ENCODE measurements at regions not wholly inside any gene's neighbourhood (a gene's known extent, or its start where the extent isn't known, plus 50 kb on each side); places are given as distances from the start of the nearest gene placed in this dataset.

DNA sequence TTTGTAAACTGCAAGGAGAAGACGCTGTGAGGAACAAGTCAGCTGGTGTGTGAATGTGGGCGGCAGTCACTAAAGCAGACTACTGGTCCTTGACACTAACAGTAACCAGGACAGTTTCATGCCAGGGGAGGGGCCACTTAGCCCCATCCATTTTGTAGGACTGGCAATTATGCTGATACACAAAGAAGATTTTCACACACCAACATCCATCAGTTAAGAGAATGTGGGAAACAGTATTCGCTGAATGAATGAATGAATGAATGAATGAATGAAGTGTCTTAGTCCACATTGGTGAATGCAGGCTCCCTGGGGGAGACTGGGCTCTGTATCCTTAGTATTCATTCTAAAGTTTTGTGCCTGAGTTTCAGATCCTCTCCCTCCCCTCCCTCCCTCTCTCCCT lies 590.4 kb downstream of the BRD1 start:
- TF ChIP-seq, protein P1, sequence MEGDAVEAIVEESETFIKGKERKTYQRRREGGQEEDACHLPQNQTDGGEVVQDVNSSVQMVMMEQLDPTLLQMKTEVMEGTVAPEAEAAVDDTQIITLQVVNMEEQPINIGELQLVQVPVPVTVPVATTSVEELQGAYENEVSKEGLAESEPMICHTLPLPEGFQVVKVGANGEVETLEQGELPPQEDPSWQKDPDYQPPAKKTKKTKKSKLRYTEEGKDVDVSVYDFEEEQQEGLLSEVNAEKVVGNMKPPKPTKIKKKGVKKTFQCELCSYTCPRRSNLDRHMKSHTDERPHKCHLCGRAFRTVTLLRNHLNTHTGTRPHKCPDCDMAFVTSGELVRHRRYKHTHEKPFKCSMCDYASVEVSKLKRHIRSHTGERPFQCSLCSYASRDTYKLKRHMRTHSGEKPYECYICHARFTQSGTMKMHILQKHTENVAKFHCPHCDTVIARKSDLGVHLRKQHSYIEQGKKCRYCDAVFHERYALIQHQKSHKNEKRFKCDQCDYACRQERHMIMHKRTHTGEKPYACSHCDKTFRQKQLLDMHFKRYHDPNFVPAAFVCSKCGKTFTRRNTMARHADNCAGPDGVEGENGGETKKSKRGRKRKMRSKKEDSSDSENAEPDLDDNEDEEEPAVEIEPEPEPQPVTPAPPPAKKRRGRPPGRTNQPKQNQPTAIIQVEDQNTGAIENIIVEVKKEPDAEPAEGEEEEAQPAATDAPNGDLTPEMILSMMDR (IDR thresholded peaks at IDR 0.05; ENCODE audit: low read depth, low read length), result no peak

DNA sequence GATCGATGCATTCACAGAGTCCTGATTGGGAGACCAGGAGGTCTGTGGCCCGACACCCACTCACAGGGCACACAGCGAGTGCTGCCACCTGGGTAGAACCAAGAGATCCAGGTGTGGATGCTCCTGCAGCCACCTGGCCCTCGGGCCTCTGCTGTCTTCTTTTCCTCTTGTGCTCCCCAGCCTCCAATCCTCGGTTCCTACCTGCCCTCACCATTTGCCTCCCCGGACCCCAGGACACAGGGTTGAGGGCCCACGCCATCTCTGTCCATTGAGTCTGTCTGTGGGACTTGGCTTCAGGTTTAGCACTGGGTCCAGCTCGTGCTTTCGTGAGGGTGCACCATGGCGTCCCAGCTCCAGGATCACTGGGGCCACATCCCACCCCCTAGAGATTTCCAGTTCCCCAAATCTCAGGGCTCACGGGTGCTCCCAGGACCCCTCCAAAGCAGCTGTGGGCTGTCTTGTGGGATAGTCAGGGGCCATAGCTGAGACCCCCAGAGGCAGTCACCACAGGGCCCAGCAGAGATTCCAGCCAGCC lies 591.1 kb downstream of the BRD1 start:
- TF ChIP-seq, protein P1 (IDR thresholded peaks at IDR 0.05; ENCODE audit: low read depth, low read length), result no peak
- no peak for DNase-seq (ENCODE audit: extremely low read depth, low read depth)

More for the DNA sequence above, 590.4 kb downstream of the BRD1 start:
- DNase-seq (ENCODE audit: extremely low read depth, low read depth), result no peak

DNA sequence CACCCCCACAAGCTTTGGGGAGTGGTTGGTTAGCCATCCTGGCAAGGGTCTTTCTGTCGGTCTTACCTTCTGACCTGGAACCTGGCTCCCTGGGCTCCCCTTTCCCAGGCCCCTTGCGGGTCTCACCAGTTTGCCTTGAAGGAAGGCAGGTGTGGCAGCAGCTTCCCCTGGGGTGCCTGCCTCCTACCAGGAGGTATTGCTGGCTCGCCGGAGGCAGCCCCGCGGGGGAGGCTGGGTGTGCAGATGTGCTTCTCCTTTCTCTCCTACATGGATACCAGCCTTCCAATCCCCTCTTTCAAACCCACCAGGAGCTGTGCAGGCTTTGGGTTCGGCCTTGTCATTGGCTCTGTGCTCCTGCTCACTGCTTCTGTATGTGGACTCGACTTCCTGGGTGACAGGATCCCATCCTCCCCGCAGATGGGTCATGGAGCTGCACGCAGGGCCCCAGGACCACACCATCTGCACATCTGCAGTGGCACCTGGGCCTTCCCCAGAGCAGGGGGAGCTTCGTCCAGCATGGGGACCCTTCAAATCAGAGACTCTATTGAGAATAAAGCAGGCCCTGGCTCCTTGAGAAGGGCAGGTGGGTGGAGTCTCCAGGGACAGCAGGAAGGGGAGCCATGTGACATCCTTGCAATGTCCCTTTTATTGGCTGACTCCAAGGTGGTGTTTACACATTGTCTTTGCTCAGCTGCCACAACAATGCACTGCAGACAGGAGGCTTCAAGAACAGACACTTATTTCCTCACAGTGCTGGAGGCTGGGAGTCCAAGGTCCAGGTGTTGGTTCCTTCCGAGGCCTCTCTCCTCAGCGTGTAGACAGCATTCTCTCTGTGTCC lies 592.0 kb downstream of the BRD1 start:
- DNase-seq (ENCODE audit: extremely low read depth, low read depth), result no peak
- TF ChIP-seq, protein P1 (IDR thresholded peaks at IDR 0.05; ENCODE audit: low read depth, low read length), result no peak

DNA sequence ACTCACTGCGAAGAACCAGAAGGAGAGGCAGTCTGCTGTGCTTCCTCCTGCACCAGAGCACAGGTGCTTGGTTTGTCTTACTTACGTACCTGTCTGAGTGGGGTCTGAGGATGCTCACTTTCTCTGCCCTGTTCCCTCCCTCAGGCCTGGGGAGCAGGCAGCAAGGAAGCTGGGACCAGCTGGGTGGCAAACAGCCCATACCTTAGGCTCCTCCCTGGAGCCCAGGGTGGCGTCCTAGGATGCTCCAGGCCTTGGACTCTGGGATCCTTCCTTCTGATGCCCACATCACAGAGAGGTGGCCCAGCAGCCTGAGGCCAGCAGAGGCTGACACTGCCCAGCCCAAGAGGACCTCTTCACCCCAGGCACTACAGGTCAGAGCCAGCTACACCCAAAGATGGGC lies 593.2 kb downstream of the BRD1 start:
- TF ChIP-seq, protein P1 (IDR thresholded peaks at IDR 0.05; ENCODE audit: low read depth, low read length), result no peak
- DNase-seq (ENCODE audit: extremely low read depth, low read depth), result no peak

DNA sequence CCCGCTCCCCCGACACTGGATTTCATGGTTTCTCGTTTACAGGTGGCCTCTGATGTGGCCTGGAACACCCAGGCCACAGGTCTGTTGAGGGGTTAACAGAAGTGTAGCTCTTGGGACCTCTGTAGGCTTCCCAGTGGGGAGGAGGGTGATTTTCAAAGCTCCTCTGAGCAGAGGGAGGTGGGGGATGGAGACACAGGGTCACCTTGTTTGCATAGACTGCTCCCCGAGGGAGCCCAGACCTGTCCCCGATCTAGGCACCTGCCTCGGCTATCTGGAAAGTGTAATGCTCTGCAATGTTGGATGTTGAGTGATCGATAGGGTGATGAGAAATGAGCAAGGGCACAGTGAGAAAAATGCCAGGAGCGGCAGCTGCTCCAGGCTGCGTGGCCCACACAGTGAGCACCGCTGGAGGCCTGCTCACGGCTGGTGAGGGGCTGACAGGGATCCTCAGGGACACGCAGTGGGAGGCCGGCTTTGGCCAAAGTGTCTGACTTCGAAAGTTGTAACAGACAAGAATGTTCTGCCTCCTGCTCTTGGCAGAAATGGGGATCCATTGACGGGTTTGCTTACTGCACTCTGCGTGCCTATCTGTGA lies 594.1 kb downstream of the BRD1 start:
- TF ChIP-seq, protein P1 (IDR thresholded peaks at IDR 0.05; ENCODE audit: low read depth, low read length), result no peak

DNA sequence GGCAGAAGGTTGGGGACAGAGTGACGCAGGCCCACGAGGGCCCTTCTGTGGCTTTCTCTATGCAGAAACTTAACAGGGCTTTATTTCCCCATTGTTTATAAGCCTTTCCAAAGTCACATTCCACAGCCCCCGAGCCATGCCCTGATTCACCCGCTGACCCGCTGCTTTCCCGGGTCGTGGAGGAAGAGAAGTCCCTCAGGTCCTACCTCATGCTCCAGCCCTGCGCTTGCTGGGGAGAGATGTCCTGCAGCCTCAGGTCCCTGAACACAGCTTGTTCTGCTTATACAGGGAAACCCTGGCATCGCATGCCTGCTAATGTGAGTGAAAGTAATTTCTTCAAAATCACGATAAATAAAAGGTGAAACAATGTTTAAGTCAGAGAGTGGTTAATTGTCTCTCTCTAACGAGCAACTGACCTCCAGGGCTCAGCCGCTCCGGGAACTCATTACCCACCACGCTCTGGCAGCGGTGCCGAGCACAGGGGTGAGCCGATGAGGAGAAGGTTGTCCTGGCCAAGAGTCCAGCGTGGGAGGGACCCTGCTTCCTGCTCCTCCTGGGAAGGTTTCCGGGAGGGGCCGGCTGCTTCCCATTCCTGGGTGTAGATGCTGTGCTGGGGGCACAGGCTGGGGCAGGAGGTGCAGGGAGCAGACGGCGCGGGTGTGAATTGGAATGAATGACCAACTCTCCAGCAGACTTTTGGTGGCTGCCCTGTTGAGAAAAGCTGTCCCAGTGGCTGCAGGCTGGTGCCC lies 595.2 kb downstream of the BRD1 start:
- DNase-seq (ENCODE audit: extremely low read depth, low read depth), result no peak
- TF ChIP-seq, protein P1 (IDR thresholded peaks at IDR 0.05; ENCODE audit: low read depth, low read length), result no peak

More for the DNA sequence above, 594.1 kb downstream of the BRD1 start:
- DNase-seq (ENCODE audit: extremely low read depth, low read depth), result no peak
